Activated B cell treated with CpG ODN at 0.5 μM for 24 hours (primary cell): ENCODE measurements at regions not wholly inside any gene's neighbourhood (a gene's known extent, or its start where the extent isn't known, plus 50 kb on each side); places are given as distances from the start of the nearest gene placed in this dataset.

Experiments used
- ATAC-seq: fragments of 200-7000 bp; cut with Tn5 transposase; one replicate; pipeline ENCODE4 v1.10.0; 2021; ENCODE audit warnings: low read depth, mild to moderate bottlenecking, moderate library complexity
- CTCF ChIA-PET: fragments of 350-600 bp; sonication (Branson Sonifier 250); formaldehyde crosslinking; loops from one replicate; lab custom pipeline; 2021; ENCODE audit warnings: antibody characterized with exemption; lab: Charles Lee
- POLR2A ChIA-PET: fragments of 350-600 bp; sonication (Branson Sonifier 250); formaldehyde crosslinking; loops from one replicate; lab custom pipeline; 2021; ENCODE audit warnings: antibody characterized with exemption; lab: Charles Lee
- DNase-seq: peaks from one replicate; pipeline ENCODE4 v3.0.0; 2022
- H3K27ac Mint-ChIP-seq: one replicate; pipeline ENCODE4 v1.8.0; 2020; ENCODE audit warnings: mixed read lengths
- H3K27me3 Mint-ChIP-seq: one replicate; pipeline ENCODE4 v1.8.0; 2021; ENCODE audit warnings: mixed read lengths
- H3K36me3 Mint-ChIP-seq: one replicate; pipeline ENCODE4 v1.8.0; 2021; ENCODE audit warnings: low read depth, mixed read lengths
- H3K4me1 Mint-ChIP-seq: one replicate; pipeline ENCODE4 v1.8.0; 2021; ENCODE audit warnings: mixed read lengths
- H3K4me3 Mint-ChIP-seq: one replicate; pipeline ENCODE4 v1.8.0; 2020; ENCODE audit warnings: mild to moderate bottlenecking, mixed read lengths
- H3K9me3 Mint-ChIP-seq: one replicate; pipeline ENCODE4 v1.8.0; 2020; ENCODE audit warnings: mixed read lengths
- intact Hi-C: fragments of 100-400 bp; cut with micrococcal nuclease; formaldehyde crosslinking; loops from one replicate; pipeline ENCODE4 v1.15.1; 2024
- TF ChIP-seq, protein P1 (sequence below): fragments of 200-600 bp; IDR thresholded peaks from one replicate; pipeline ENCODE4 v1.8.0; 2022; ENCODE audit warnings: antibody characterized with exemption, mild to moderate bottlenecking

DNA sequence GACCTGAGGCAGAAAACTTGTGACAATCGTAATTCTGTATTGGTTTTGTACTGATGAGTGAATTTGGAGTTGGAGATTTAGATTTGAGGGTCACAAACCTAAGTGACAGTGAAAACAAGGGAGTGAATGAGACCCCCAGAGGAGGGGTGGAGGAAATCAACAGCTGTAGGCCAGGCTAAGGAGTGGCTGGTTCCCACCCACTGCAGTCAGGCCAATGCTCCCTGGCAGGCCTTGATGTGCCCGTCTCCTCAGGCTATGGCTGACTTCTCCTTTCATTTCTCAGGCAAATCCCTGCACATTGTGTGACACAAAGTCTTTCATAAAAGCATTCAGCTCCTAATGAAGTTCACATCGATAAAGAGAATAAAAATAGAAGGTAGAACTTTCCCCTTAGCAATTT, 557.6 kb downstream of the CETN3 start:
- ChIA-PET CTCF (no interaction called here), POLR2A (no interaction called here)
- Mint-ChIP-seq H3K4me1 (peaks cover 7% of the 10 kb centered on the region), H3K27me3 (no peaks in the 10 kb centered on the region), H3K4me3 (no peak overlapping the region), H3K27ac (no peak overlapping the region), H3K36me3 (no peaks in the 10 kb centered on the region), H3K9me3 (no peaks in the 10 kb centered on the region)
- ATAC-seq, result no peak
- intact Hi-C loops, result no loop called here
- TF ChIP-seq, protein P1, sequence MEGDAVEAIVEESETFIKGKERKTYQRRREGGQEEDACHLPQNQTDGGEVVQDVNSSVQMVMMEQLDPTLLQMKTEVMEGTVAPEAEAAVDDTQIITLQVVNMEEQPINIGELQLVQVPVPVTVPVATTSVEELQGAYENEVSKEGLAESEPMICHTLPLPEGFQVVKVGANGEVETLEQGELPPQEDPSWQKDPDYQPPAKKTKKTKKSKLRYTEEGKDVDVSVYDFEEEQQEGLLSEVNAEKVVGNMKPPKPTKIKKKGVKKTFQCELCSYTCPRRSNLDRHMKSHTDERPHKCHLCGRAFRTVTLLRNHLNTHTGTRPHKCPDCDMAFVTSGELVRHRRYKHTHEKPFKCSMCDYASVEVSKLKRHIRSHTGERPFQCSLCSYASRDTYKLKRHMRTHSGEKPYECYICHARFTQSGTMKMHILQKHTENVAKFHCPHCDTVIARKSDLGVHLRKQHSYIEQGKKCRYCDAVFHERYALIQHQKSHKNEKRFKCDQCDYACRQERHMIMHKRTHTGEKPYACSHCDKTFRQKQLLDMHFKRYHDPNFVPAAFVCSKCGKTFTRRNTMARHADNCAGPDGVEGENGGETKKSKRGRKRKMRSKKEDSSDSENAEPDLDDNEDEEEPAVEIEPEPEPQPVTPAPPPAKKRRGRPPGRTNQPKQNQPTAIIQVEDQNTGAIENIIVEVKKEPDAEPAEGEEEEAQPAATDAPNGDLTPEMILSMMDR, result no peak
- DNase-seq, result no peak

DNA sequence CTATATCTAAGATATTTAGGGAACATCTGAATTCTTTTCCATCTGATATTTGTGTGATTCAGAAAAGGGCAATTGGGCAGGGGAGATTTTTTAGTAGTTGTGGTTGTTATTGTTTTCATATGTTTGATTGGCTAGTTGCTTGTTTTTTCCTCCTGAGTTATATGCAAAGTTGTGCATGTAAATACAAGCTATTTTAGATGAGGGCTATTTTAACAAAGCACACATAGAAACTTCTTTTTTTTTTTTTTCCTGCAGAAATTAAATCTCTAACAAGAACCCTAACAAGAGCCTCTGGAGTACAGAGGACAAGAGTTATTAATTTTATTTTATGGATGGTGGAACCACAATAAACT, 559.1 kb downstream of the CETN3 start:
- Mint-ChIP-seq H3K36me3 (no peaks in the 10 kb centered on the region), H3K9me3 (no peaks in the 10 kb centered on the region), H3K27me3 (no peaks in the 10 kb centered on the region), H3K4me1 (peaks cover 7% of the 10 kb centered on the region), H3K27ac (no peak overlapping the region), H3K4me3 (no peak overlapping the region)
- POLR2A ChIA-PET, result interaction anchor here (0.7 kb wide), 1 partner anchor 549 kb away, joined by 4 read pairs; no protein-coding TSS in a partner anchor
- DNase-seq (no peak), ATAC-seq (no peak)
- TF ChIP-seq, protein P1, result no peak
- CTCF ChIA-PET, result interaction anchor here (0.8 kb wide), 1 partner anchor 9 kb away, joined by 3 read pairs; no protein-coding TSS in a partner anchor
- intact Hi-C loops, result no loop called here

DNA sequence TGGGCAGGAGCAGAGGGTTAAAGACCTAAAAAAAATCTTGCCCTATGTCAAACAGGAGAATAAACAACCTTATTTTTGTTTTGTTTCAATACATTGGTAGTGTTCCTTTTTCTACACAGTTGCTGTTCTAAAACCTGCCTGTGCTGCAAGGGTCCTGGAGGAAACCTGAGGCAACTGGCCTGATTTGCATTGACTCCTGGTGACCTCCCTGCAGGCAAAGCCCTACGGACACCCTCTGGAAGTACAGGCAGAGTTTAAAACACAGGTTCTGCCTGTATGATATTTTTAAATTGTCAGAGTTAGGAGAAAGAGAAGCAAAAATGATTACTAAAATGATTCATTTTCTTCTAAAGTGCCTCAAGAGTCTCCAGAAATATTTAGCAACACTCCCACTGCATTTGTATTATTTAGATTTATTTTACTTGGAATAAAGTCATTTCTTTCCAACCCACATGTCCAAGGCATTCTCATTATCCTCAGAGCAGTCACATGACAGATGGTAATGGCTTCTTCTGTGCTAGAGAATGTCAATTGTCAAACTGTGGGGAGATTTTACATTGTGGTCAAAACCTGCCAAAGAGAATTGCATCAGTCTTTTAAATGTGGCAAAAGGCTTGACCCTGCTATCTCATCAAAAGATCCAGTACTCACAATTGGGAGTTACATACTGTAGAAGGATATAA, 559.6 kb downstream of the CETN3 start:
- Mint-ChIP-seq H3K36me3 (no peaks in the 10 kb centered on the region), H3K27ac (no peak overlapping the region), H3K27me3 (no peaks in the 10 kb centered on the region), H3K9me3 (no peaks in the 10 kb centered on the region), H3K4me1 (peaks cover 7% of the 10 kb centered on the region), H3K4me3 (no peak overlapping the region)
- TF ChIP-seq, protein P1, result no peak
- ChIA-PET CTCF (no interaction called here), POLR2A (no interaction called here)
- ATAC-seq, result no peak
- no peak for DNase-seq
- intact Hi-C loops, result no loop called here

DNA sequence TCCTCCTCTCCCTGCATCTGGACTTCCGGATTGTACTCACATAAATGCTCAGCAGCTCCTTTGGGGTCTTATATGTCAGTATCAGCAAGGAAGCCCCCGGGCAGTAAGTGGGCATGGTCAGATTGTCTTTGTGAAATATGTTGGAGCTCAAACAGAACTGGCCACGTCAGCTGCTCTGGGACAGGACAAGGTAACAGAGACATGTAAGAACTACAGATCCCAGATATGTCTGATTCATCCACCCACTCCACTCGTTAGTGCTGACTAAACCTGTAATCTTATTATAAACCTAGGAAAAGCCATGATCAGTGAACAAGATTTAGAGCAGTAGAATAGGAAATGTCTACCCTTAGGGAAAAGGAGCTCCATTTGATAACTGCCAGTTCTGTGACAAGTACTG, 561.8 kb downstream of the CETN3 start:
- Mint-ChIP-seq H3K4me3 (no peak overlapping the region), H3K27me3 (no peaks in the 10 kb centered on the region), H3K9me3 (no peaks in the 10 kb centered on the region), H3K36me3 (no peaks in the 10 kb centered on the region), H3K27ac (no peak overlapping the region), H3K4me1 (peaks cover 7% of the 10 kb centered on the region)
- ChIA-PET POLR2A (no interaction called here), CTCF (no interaction called here)
- no peak for DNase-seq
- intact Hi-C loops, result no loop called here
- ATAC-seq, result no peak
- TF ChIP-seq, protein P1, result no peak

DNA sequence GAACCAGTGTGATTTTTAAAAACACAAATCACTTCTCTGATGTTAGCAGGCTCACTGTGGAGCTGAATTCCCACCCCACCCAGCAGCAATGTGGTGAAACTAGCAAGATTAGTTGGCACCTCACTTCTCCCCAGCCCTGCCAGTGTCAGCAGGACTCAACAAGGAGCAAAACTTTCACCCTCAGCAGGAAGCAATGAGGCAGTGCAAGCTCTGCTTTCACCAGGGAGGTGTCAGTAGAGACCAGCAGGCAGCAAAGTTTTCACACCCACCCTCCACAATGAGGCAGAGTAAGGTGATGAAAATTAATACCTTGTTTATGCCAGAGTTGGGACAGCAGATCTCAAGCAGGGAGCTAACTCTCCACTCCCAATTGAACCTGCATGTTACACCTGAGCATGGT, 565.0 kb downstream of the CETN3 start:
- TF ChIP-seq, protein P1, result no peak
- Mint-ChIP-seq H3K9me3 (no peaks in the 10 kb centered on the region), H3K4me1 (peaks cover 4% of the 10 kb centered on the region), H3K4me3 (no peak overlapping the region), H3K27me3 (no peaks in the 10 kb centered on the region), H3K27ac (no peak overlapping the region), H3K36me3 (no peaks in the 10 kb centered on the region)
- intact Hi-C loops, result no loop called here
- ATAC-seq (no peak), DNase-seq (no peak)
- POLR2A ChIA-PET, result no interaction called here
- CTCF ChIA-PET, result no interaction called here
